ENCODE measurements at regions not wholly inside any gene's neighbourhood (a gene's known extent, or its start where the extent isn't known, plus 50 kb on each side); places are given as distances from the start of the nearest gene placed in this dataset.

DNA sequence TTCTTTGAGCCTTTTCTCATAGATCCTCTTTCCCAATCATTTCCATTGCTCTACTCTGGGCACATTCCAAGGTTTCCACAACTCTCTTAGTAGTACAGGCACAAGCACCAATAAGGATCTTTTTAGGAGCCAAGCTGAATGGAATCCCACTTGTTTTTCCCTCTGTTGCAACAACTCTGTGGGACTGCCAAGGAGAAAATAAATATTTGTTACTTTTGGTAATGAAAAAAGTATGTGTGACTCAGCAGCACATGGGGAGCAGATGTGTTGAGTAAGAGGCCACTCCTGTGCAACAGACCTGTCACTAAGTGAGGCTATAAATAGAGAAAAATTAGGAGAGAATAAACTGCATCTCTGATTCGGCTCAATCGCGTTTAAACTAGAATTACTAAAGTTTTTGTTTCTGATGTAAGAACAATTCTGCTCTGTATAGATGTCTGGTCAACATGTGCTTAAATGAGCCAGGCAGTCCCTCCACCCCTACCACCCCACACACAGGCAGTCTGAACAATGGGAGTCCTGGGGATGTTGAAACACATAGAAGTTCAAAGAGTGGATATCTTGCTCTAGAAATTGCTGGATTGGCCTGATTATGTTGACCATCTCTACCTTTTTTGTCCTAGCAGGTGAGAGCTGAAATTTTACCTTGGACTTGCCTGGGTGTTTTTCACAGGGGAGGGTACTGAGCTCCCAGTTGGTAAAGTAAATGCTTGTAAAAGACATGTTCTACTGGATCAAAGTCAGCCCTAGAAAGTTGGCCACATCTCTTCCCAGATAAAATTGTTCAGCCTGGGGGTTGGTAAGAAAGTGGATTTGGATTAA lies 244.3 kb upstream of the NOVA1 start:
- no peaks in the 10 kb centered on the region for H3K9me3 ChIP-seq (ENCODE audit: severe bottlenecking)
- H3K27me3 ChIP-seq (ENCODE audit: insufficient read depth, poor library complexity, severe bottlenecking) = no peaks in the 10 kb centered on the region
- no peaks in the 10 kb centered on the region for H3K36me3 ChIP-seq (ENCODE audit: low read depth)
- peak; percentile 72 for DNase-seq (ENCODE audit: low spot score)
- TF ChIP-seq, protein P1, sequence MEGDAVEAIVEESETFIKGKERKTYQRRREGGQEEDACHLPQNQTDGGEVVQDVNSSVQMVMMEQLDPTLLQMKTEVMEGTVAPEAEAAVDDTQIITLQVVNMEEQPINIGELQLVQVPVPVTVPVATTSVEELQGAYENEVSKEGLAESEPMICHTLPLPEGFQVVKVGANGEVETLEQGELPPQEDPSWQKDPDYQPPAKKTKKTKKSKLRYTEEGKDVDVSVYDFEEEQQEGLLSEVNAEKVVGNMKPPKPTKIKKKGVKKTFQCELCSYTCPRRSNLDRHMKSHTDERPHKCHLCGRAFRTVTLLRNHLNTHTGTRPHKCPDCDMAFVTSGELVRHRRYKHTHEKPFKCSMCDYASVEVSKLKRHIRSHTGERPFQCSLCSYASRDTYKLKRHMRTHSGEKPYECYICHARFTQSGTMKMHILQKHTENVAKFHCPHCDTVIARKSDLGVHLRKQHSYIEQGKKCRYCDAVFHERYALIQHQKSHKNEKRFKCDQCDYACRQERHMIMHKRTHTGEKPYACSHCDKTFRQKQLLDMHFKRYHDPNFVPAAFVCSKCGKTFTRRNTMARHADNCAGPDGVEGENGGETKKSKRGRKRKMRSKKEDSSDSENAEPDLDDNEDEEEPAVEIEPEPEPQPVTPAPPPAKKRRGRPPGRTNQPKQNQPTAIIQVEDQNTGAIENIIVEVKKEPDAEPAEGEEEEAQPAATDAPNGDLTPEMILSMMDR (IDR thresholded peaks at IDR 0.05; ENCODE audit: poor library complexity, severe bottlenecking) = no peak
- no peak overlapping the region for H3K4me3 ChIP-seq (ENCODE audit: severe bottlenecking)
- H3K27ac ChIP-seq (ENCODE audit: poor library complexity, severe bottlenecking) = peak overlapping the region; percentile 71
- peaks cover 24% of the 10 kb centered on the region for H3K4me1 ChIP-seq (ENCODE audit: insufficient read depth, poor library complexity, severe bottlenecking)
- peak; percentile 97 for ATAC-seq (ENCODE audit: low read depth)

DNA sequence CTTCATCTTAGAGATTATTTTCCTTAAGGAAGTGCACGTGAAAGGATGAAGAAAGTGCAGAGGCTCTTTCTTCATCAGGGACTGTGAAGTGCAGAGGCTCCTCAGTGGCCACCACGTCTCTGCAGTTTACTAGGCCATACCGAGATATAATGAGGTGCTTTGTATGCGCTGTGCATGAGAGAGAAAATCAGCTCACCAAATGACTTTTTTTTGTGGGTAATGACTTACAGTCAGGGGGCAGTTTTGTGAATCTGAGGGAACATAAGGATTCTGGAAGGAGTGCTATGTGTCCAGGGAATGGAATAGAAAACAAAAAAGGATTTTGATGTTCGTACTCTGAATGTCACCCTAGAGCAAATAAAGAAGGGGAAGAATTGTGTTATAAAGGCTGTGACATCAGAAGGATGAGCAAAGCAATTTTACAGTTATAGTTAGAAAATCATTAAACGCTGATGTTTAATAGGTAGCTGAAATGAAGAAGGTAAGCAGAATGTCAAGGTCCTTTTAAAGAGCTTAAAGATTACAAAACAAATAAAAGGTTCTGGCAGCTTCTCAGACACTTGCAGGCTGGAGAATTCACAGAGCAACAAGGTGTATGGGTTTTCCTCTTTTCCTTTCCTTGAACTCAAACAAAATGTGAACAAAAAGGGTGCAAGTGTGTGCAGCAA lies 247.5 kb upstream of the NOVA1 start:
- ATAC-seq (ENCODE audit: low read depth) (no peak), DNase-seq (ENCODE audit: low spot score) (no peak)
- no peaks in the 10 kb centered on the region for H3K9me3 ChIP-seq (ENCODE audit: severe bottlenecking)
- H3K27me3 ChIP-seq (ENCODE audit: insufficient read depth, poor library complexity, severe bottlenecking) = no peaks in the 10 kb centered on the region
- H3K4me3 ChIP-seq (ENCODE audit: severe bottlenecking) = no peak overlapping the region
- peaks cover 22% of the 10 kb centered on the region for H3K4me1 ChIP-seq (ENCODE audit: insufficient read depth, poor library complexity, severe bottlenecking)
- H3K36me3 ChIP-seq (ENCODE audit: low read depth) = no peaks in the 10 kb centered on the region
- H3K27ac ChIP-seq (ENCODE audit: poor library complexity, severe bottlenecking) = no peak overlapping the region
- TF ChIP-seq, protein P1 (IDR thresholded peaks at IDR 0.05; ENCODE audit: poor library complexity, severe bottlenecking) = no peak

DNA sequence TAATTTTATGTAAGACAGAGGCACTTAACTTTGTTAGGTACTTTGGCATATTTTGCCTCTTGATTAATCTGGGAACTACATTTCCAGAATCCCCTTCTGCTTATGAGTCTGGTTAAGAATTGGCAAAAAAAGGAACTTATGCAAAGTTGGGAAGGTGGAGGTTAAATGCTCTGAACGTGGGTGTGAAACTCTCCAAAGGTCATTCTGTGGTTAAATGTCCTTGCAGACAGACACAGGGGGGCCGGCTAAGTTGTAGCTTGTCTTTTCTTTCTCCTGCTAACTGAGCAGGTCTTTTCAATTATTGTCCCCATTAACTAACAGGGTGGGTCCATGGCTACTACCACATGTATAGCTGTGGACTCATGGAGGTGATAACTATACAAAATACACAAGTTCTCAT lies 248.6 kb upstream of the NOVA1 start:
- TF ChIP-seq, protein P1 (IDR thresholded peaks at IDR 0.05; ENCODE audit: poor library complexity, severe bottlenecking) = no peak
- H3K36me3 ChIP-seq (ENCODE audit: low read depth) = no peaks in the 10 kb centered on the region
- H3K27me3 ChIP-seq (ENCODE audit: insufficient read depth, poor library complexity, severe bottlenecking) = no peaks in the 10 kb centered on the region
- peaks cover 13% of the 10 kb centered on the region for H3K4me1 ChIP-seq (ENCODE audit: insufficient read depth, poor library complexity, severe bottlenecking)
- H3K27ac ChIP-seq (ENCODE audit: poor library complexity, severe bottlenecking) = no peak overlapping the region
- DNase-seq (ENCODE audit: low spot score) (no peak), ATAC-seq (ENCODE audit: low read depth) (no peak)
- H3K9me3 ChIP-seq (ENCODE audit: severe bottlenecking) = no peaks in the 10 kb centered on the region
- no peak overlapping the region for H3K4me3 ChIP-seq (ENCODE audit: severe bottlenecking)

DNA sequence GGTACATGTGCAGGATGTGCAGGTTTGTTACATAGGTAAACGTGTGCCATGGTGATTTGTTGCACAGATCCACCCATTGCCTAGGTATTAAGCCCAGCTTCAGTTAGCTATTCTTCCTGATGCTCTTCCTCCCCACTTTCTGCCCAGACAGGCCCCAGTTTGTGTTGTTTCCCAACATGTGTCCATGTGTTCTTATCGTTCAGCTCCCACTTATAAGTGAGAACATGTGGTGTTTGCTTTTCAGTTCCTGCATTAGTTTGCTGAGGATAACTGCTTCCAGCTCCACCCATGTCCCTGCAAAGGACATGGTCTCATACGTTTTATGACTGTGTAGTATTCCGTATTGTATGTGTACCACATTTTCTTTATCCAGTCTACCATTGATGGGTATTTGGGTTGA lies 251.7 kb upstream of the NOVA1 start:
- Histone ChIP-seq H3K27ac (ENCODE audit: poor library complexity, severe bottlenecking) (no peak overlapping the region), H3K9me3 (ENCODE audit: severe bottlenecking) (no peaks in the 10 kb centered on the region), H3K27me3 (ENCODE audit: insufficient read depth, poor library complexity, severe bottlenecking) (no peaks in the 10 kb centered on the region), H3K4me3 (ENCODE audit: severe bottlenecking) (no peak overlapping the region), H3K36me3 (ENCODE audit: low read depth) (no peaks in the 10 kb centered on the region), H3K4me1 (ENCODE audit: insufficient read depth, poor library complexity, severe bottlenecking) (no peaks in the 10 kb centered on the region)
- TF ChIP-seq, protein P1 (IDR thresholded peaks at IDR 0.05; ENCODE audit: poor library complexity, severe bottlenecking) = no peak
- no peak for DNase-seq (ENCODE audit: low spot score)
- no peak for ATAC-seq (ENCODE audit: low read depth)

DNA sequence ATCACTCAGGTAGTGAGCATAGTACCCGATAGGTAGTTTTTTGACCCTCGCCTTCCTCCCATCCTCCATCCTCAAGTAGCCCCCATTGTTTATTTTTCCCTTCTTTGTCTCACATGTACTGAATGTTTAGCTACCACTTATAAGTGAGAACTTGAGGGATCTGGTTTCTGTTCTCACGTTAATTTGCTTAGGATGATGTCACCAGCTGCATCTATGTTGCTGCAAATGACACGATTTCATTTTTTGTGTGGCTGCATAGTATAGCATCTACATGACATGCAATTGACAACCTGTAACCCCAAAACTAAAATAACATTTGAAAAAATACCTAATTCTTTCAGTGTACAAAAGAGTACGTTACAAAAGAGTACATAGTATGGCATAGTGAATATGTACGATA lies 254.0 kb upstream of the NOVA1 start:
- H3K4me3 ChIP-seq (ENCODE audit: severe bottlenecking) = no peak overlapping the region
- H3K27me3 ChIP-seq (ENCODE audit: insufficient read depth, poor library complexity, severe bottlenecking) = peaks cover 9% of the 10 kb centered on the region
- DNase-seq (ENCODE audit: low spot score) (no peak), ATAC-seq (ENCODE audit: low read depth) (no peak)
- no peak overlapping the region for H3K27ac ChIP-seq (ENCODE audit: poor library complexity, severe bottlenecking)
- TF ChIP-seq, protein P1 (IDR thresholded peaks at IDR 0.05; ENCODE audit: poor library complexity, severe bottlenecking) = no peak
- H3K36me3 ChIP-seq (ENCODE audit: low read depth) = no peaks in the 10 kb centered on the region
- H3K4me1 ChIP-seq (ENCODE audit: insufficient read depth, poor library complexity, severe bottlenecking) = peaks cover 5% of the 10 kb centered on the region
- H3K9me3 ChIP-seq (ENCODE audit: severe bottlenecking) = no peaks in the 10 kb centered on the region
